Right lobe of liver (tissue), 4 donors: ENCODE measurements at regions not wholly inside any gene's neighbourhood (a gene's known extent, or its start where the extent isn't known, plus 50 kb on each side); places are given as distances from the start of the nearest gene placed in this dataset.

Experiments used
- CTCF ChIP-seq, 4 donors: fragments of 200-600 bp in 3 of 4; fragments of 450-650 bp in 1 of 4; IDR thresholded peaks; one replicate each; pipeline versions ENCODE4 v1.5.1 to v1.8.0; 2016 to 2022; ENCODE audit warnings: antibody characterized with exemption in 4 of 4, mild to moderate bottlenecking in 2 of 4
- POLR2A ChIP-seq: fragments of 450-650 bp; IDR thresholded peaks from one replicate; pipeline ENCODE4 v1.6.1; 2017; ENCODE audit warnings: antibody characterized with exemption, mild to moderate bottlenecking
- donor health status: DM: no; HTN: no; CAD: no.
- donor health status: DM: no; HTN: no; CAD: no.
- donor health status: DM: no; HTN: yes; CAD: no.

GRCh38 chr2:84187258-84187657 lies 271.8 kb downstream of the SUCLG1 start:
- TF ChIP-seq CTCF (IDR thresholded peaks at IDR 0.05) (no peak), POLR2A (no peak)
